WI38 (cell line): ENCODE measurements at regions not wholly inside any gene's neighbourhood (a gene's known extent, or its start where the extent isn't known, plus 50 kb on each side); places are given as distances from the start of the nearest gene placed in this dataset.
"Not testable (repeated sequence)": the region's sequence is repeated elsewhere in the genome, so short reads cannot be mapped to it uniquely, and the experiment has no call there.

Experiments used
- H3K4me3 ChIP-seq: 2 replicates; pipeline ENCODE4 v1.5.1; 2011; ENCODE audit warnings: low read depth, mild to moderate bottlenecking, control low read depth, low read length
- CTCF ChIP-seq: IDR thresholded peaks from 2 replicates; pipeline ENCODE4 v1.5.1; 2012; ENCODE audit warnings: low read depth, mild to moderate bottlenecking, control low read depth, low read length

GRCh38 chr3:18704326-18704725, 279.2 kb upstream of the SATB1 start:
- no peak for TF ChIP-seq CTCF
- no peak overlapping the region for H3K4me3 ChIP-seq

GRCh38 chr3:18703798-18704197, 278.7 kb upstream of the SATB1 start:
- TF ChIP-seq CTCF: no peak
- H3K4me3 ChIP-seq: no peak overlapping the region

GRCh38 chr3:18693588-18694329, 268.6 kb upstream of the SATB1 start:
- not testable (repeated sequence) for H3K4me3 ChIP-seq

GRCh38 chr3:18687286-18687685, 262.1 kb upstream of the SATB1 start:
- no peak overlapping the region for H3K4me3 ChIP-seq
- TF ChIP-seq CTCF: no peak

GRCh38 chr3:18683900-18684299, 258.8 kb upstream of the SATB1 start:
- TF ChIP-seq CTCF: no peak
- no peak overlapping the region for H3K4me3 ChIP-seq

GRCh38 chr3:18681818-18682345, 256.7 kb upstream of the SATB1 start:
- TF ChIP-seq CTCF: no peak
- H3K4me3 ChIP-seq: no peak overlapping the region

GRCh38 chr3:18680758-18681157, 255.6 kb upstream of the SATB1 start:
- no peak overlapping the region for H3K4me3 ChIP-seq
- no peak for TF ChIP-seq CTCF

- TF ChIP-seq CTCF: no peak
- no peak overlapping the region for H3K4me3 ChIP-seq
Observed at GRCh38 chr3:18679238-18679637, 254.1 kb upstream of the SATB1 start.
